Prostate gland (tissue), 2 donors: ENCODE measurements at regions not wholly inside any gene's neighbourhood (a gene's known extent, or its start where the extent isn't known, plus 50 kb on each side); places are given as distances from the start of the nearest gene placed in this dataset.

ENCODE experiments used
- CTCF ChIP-seq, 4 experiments: fragments of 200-600 bp in 2 of 4; fragments of 450-650 bp in 2 of 4; sonication (generic) in 2 of 4; IDR thresholded peaks; 1 replicate in 3 of 4; 2 replicates in 1 of 4; pipeline ENCODE4 v1.5.1; 2016 to 2019; ENCODE audit warnings: antibody characterized with exemption in 4 of 4, mild to moderate bottlenecking in 2 of 4, moderate library complexity in 2 of 4
- POLR2A ChIP-seq: fragments of 450-650 bp; IDR thresholded peaks from one replicate; pipeline ENCODE4 v1.6.1; 2016; ENCODE audit warnings: antibody characterized with exemption, mild to moderate bottlenecking
- POLR2AphosphoS5 ChIP-seq: sonication (generic); formaldehyde crosslinking; IDR thresholded peaks from one replicate; pipeline ENCODE4 v1.6.1; 2017; ENCODE audit warnings: antibody characterized with exemption

GRCh38 chr7:10343108-10343507, 630.6 kb upstream of the PHF14 start:
- TF ChIP-seq POLR2A (no peak), CTCF (IDR thresholded peaks at IDR 0.05) (no peak), POLR2AphosphoS5 (no peak)
